ENCODE measurements at regions not wholly inside any gene's neighbourhood (a gene's known extent, or its start where the extent isn't known, plus 50 kb on each side); places are given as distances from the start of the nearest gene placed in this dataset.
"Not testable (repeated sequence)": the region's sequence is repeated elsewhere in the genome, so short reads cannot be mapped to it uniquely, and the experiment has no call there.

DNA sequence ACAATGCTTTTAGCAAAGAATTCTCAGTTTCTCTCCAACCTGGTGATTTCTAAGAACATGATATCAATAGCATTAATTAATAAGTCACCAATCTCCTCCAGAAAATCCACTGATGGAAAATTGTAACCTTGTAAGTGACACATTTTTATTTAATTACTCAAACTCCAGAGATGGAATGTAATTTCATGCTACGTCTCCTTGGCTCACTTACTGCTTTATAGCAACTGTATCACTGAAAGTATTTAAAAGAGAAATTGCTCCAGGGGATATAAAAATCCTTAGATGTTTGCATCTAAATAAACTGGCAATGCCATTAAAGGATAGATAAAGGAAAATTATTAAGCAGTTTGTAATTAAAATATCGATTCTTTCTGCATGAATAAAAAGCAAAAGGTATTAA lies 325.4 kb downstream of the TSN start:
- no CpG with 5 or more reads among the region's 2 CpGs for WGBS, 2 donors (ENCODE audit: extremely low coverage in 2 of 2, insufficient read length in 2 of 2, insufficient replicate concordance in 1 of 2)
- Histone ChIP-seq H2BK5ac (ENCODE audit: low read length) (no peak overlapping the region), H2BK15ac (ENCODE audit: low read length) (no peak overlapping the region), H3K4me2 (ENCODE audit: insufficient read depth, low read length, poor library complexity, severe bottlenecking) (no peak overlapping the region), H2AK5ac (ENCODE audit: low read depth, low read length) (no peak overlapping the region), H3K4me1 (ENCODE audit: control insufficient read depth in 2 of 2, insufficient read depth in 1 of 2, low read depth in 1 of 2, low read length in 2 of 2) (no peaks in the 10 kb centered on the region), H3K14ac (ENCODE audit: low read length) (no peak overlapping the region), H4K8ac (ENCODE audit: low read depth, low read length) (no peak overlapping the region), H3K27me3 (ENCODE audit: control insufficient read depth in 3 of 3, insufficient read depth in 3 of 3, low read depth in 1 of 3, low read length in 3 of 3) (no peaks in the 10 kb centered on the region), H2AFZ (ENCODE audit: low read length) (no peak overlapping the region), H3K79me1 (ENCODE audit: low read depth, low read length) (no peaks in the 10 kb centered on the region), H3K18ac (ENCODE audit: low read length) (no peak overlapping the region), H3K36me3 (replicated peaks in 1 of 2; ENCODE audit: control insufficient read depth in 2 of 2, insufficient read depth in 2 of 2, low read length in 2 of 2) (no peaks in the 10 kb centered on the region), H3K9me3 (replicated peaks in 1 of 2; ENCODE audit: control insufficient read depth in 2 of 2, insufficient read depth in 1 of 2, low read depth in 1 of 2, low read length in 2 of 2) (no peaks in the 10 kb centered on the region), H3K4me3 (ENCODE audit: low read length in 2 of 2) (no peak overlapping the region), H2BK12ac (ENCODE audit: low read length) (no peak overlapping the region), H4K91ac (ENCODE audit: low read depth, low read length, poor library complexity) (no peak overlapping the region), H3K27ac (replicated peaks; ENCODE audit: low read length) (no peak overlapping the region), H3K4ac (ENCODE audit: low read length) (no peak overlapping the region), H2BK120ac (ENCODE audit: low read depth, low read length) (no peak overlapping the region), H3K23ac (ENCODE audit: low read depth, low read length, poor library complexity) (no peak overlapping the region), H3K9ac (ENCODE audit: low read depth, low read length, poor library complexity) (no peak overlapping the region)
- DNase-seq (ENCODE audit: low spot score), result no peak

DNA sequence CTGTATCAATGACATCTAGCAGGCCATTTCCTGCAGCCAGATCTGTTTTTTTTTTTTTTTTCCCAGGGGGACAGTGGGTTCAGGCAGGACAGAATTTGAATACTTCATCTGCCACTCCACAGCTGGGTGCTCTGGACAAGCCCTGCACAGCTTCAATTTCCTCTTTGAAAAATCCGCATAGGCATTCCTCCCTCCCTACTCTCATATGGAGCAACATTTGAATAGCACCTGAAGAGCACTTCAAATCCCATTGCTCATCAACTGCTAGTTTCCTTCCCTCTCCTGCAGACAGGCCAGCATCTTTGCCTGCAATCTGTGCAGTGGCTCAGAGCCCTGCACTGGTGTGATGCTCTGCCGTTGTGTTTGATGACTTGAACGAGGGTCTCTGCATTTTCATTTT lies 326.3 kb downstream of the TSN start:
- Histone ChIP-seq H3K79me1 (ENCODE audit: low read depth, low read length) (no peaks in the 10 kb centered on the region), H3K27ac (replicated peaks; ENCODE audit: low read length) (no peak overlapping the region), H3K27me3 (ENCODE audit: control insufficient read depth in 3 of 3, insufficient read depth in 3 of 3, low read depth in 1 of 3, low read length in 3 of 3) (no peaks in the 10 kb centered on the region), H3K9me3 (replicated peaks in 1 of 2; ENCODE audit: control insufficient read depth in 2 of 2, insufficient read depth in 1 of 2, low read depth in 1 of 2, low read length in 2 of 2) (no peaks in the 10 kb centered on the region), H2BK120ac (ENCODE audit: low read depth, low read length) (no peak overlapping the region), H2BK15ac (ENCODE audit: low read length) (no peak overlapping the region), H3K4me3 (ENCODE audit: low read length in 2 of 2) (no peak overlapping the region), H2BK12ac (ENCODE audit: low read length) (no peak overlapping the region), H2AK5ac (ENCODE audit: low read depth, low read length) (no peak overlapping the region), H3K23ac (ENCODE audit: low read depth, low read length, poor library complexity) (no peak overlapping the region), H3K36me3 (replicated peaks in 1 of 2; ENCODE audit: control insufficient read depth in 2 of 2, insufficient read depth in 2 of 2, low read length in 2 of 2) (no peaks in the 10 kb centered on the region), H3K4me1 (ENCODE audit: control insufficient read depth in 2 of 2, insufficient read depth in 1 of 2, low read depth in 1 of 2, low read length in 2 of 2) (no peaks in the 10 kb centered on the region), H2AFZ (ENCODE audit: low read length) (no peak overlapping the region), H3K9ac (ENCODE audit: low read depth, low read length, poor library complexity) (no peak overlapping the region), H3K18ac (ENCODE audit: low read length) (no peak overlapping the region), H3K14ac (ENCODE audit: low read length) (no peak overlapping the region), H4K8ac (ENCODE audit: low read depth, low read length) (no peak overlapping the region), H4K91ac (ENCODE audit: low read depth, low read length, poor library complexity) (no peak overlapping the region), H3K4ac (ENCODE audit: low read length) (no peak overlapping the region), H2BK5ac (ENCODE audit: low read length) (no peak overlapping the region), H3K4me2 (ENCODE audit: insufficient read depth, low read length, poor library complexity, severe bottlenecking) (no peak overlapping the region)
- no peak for DNase-seq (ENCODE audit: low spot score)
- no CpG with 5 or more reads among the region's 3 CpGs for WGBS, 2 donors (ENCODE audit: extremely low coverage in 2 of 2, insufficient read length in 2 of 2, insufficient replicate concordance in 1 of 2)

DNA sequence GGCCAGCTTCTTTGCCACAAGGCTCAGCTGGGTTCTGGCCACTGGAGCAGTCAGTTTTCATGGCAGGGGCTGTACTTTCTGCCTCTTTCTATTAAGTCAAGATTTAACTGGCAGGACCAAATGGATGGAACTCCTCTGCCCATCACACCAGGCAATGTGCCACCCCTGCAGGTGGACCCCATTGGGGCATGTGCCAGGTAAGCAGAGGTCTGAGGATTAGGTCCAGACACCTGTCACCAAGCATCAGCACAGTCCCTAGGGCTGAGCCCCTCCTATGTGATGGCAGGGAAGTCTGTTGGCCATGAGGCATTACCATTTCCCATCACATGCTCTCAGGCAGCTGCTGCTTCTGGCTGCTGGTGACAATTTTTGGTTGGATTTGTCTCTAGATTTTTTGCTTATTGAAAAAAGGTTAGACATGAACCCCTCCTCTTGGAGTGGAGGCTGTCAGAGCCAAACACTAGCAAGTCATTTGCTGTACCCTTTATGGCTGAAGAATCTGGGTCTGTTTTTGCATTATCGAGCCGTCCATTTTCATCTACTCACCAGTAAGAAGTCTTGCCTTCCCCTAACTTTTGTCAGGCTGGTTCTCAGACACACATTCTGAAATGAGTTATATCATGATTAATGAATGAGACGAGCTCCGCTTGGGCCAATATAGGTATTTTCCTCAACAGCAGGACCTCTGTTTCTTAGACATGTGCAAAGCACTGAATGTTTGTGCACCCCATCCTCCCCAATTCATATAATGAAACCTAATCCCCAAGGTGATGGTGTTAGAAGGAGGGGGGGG lies 328.0 kb downstream of the TSN start:
- Histone ChIP-seq H3K27ac (replicated peaks; ENCODE audit: low read length) (no peak overlapping the region), H3K27me3 (ENCODE audit: control insufficient read depth in 3 of 3, insufficient read depth in 3 of 3, low read depth in 1 of 3, low read length in 3 of 3) (no peaks in the 10 kb centered on the region), H2AK5ac (ENCODE audit: low read depth, low read length) (no peak overlapping the region), H3K4me1 (ENCODE audit: control insufficient read depth in 2 of 2, insufficient read depth in 1 of 2, low read depth in 1 of 2, low read length in 2 of 2) (no peaks in the 10 kb centered on the region), H3K9ac (ENCODE audit: low read depth, low read length, poor library complexity) (no peak overlapping the region), H3K4me3 (ENCODE audit: low read length in 2 of 2) (no peak overlapping the region), H3K9me3 (replicated peaks in 1 of 2; ENCODE audit: control insufficient read depth in 2 of 2, insufficient read depth in 1 of 2, low read depth in 1 of 2, low read length in 2 of 2) (no peaks in the 10 kb centered on the region), H2BK120ac (ENCODE audit: low read depth, low read length) (no peak overlapping the region), H3K23ac (ENCODE audit: low read depth, low read length, poor library complexity) (no peak overlapping the region), H3K4me2 (ENCODE audit: insufficient read depth, low read length, poor library complexity, severe bottlenecking) (no peak overlapping the region), H2BK5ac (ENCODE audit: low read length) (no peak overlapping the region), H2AFZ (ENCODE audit: low read length) (no peak overlapping the region), H3K14ac (ENCODE audit: low read length) (no peak overlapping the region), H3K79me1 (ENCODE audit: low read depth, low read length) (no peaks in the 10 kb centered on the region), H4K91ac (ENCODE audit: low read depth, low read length, poor library complexity) (no peak overlapping the region), H3K36me3 (replicated peaks in 1 of 2; ENCODE audit: control insufficient read depth in 2 of 2, insufficient read depth in 2 of 2, low read length in 2 of 2) (no peaks in the 10 kb centered on the region), H3K18ac (ENCODE audit: low read length) (no peak overlapping the region), H3K4ac (ENCODE audit: low read length) (no peak overlapping the region), H2BK15ac (ENCODE audit: low read length) (no peak overlapping the region), H2BK12ac (ENCODE audit: low read length) (no peak overlapping the region), H4K8ac (ENCODE audit: low read depth, low read length) (no peak overlapping the region)
- WGBS, 2 donors (ENCODE audit: extremely low coverage in 2 of 2, insufficient read length in 2 of 2, insufficient replicate concordance in 1 of 2), result no CpG with 5 or more reads among the region's 4 CpGs
- no peak for DNase-seq (ENCODE audit: low spot score)

DNA sequence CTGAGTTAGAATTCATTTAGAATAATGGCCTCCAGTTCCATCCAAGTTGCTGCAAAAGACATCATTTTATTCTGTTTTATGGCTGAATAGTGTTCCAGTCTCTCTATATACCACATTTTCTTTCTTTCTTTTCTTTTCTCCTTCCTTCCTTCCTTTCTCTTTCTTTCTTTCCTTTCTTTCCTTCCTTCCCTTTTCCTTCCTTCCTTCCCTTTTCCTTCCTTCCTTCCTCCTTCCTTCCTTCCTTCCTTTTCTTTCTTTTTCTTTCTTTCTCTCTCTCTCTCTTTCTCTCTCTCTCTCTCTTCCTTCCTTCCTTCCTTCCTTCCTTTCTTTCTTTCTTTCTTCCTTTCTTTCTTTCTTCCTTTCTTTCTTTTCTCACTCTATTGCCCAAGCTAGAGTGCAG lies 330.2 kb downstream of the TSN start:
- DNase-seq (ENCODE audit: low spot score); H3K9ac ChIP-seq (ENCODE audit: low read depth, low read length, poor library complexity); H3K4me2 ChIP-seq (ENCODE audit: insufficient read depth, low read length, poor library complexity, severe bottlenecking); H2AK5ac ChIP-seq (ENCODE audit: low read depth, low read length); H3K4ac ChIP-seq (ENCODE audit: low read length); H3K27me3 ChIP-seq (ENCODE audit: control insufficient read depth in 3 of 3, insufficient read depth in 3 of 3, low read depth in 1 of 3, low read length in 3 of 3); H3K36me3 ChIP-seq (replicated peaks in 1 of 2; ENCODE audit: control insufficient read depth in 2 of 2, insufficient read depth in 2 of 2, low read length in 2 of 2); H3K27ac ChIP-seq (replicated peaks; ENCODE audit: low read length); H2BK5ac ChIP-seq (ENCODE audit: low read length); H4K8ac ChIP-seq (ENCODE audit: low read depth, low read length); H2BK12ac ChIP-seq (ENCODE audit: low read length); H3K9me3 ChIP-seq (replicated peaks in 1 of 2; ENCODE audit: control insufficient read depth in 2 of 2, insufficient read depth in 1 of 2, low read depth in 1 of 2, low read length in 2 of 2); H2BK120ac ChIP-seq (ENCODE audit: low read depth, low read length); H4K91ac ChIP-seq (ENCODE audit: low read depth, low read length, poor library complexity); H3K18ac ChIP-seq (ENCODE audit: low read length); H3K79me1 ChIP-seq (ENCODE audit: low read depth, low read length); H3K4me3 ChIP-seq (ENCODE audit: low read length in 2 of 2); H3K23ac ChIP-seq (ENCODE audit: low read depth, low read length, poor library complexity); H2BK15ac ChIP-seq (ENCODE audit: low read length); H2AFZ ChIP-seq (ENCODE audit: low read length); H3K4me1 ChIP-seq (ENCODE audit: control insufficient read depth in 2 of 2, insufficient read depth in 1 of 2, low read depth in 1 of 2, low read length in 2 of 2); H3K14ac ChIP-seq (ENCODE audit: low read length): not testable (repeated sequence)

Data from neuronal stem cell (in vitro differentiated cells).